GM12872 (cell line): ENCODE measurements at regions not wholly inside any gene's neighbourhood (a gene's known extent, or its start where the extent isn't known, plus 50 kb on each side); places are given as distances from the start of the nearest gene placed in this dataset.

Experiments
- TF ChIP-seq, protein P1 (sequence below): IDR thresholded peaks from 3 replicates; pipeline ENCODE4 v1.5.1; 2011; ENCODE audit warnings: low read depth, mild to moderate bottlenecking, low read length, moderate library complexity; ENCODE audit not compliant: insufficient read depth

DNA sequence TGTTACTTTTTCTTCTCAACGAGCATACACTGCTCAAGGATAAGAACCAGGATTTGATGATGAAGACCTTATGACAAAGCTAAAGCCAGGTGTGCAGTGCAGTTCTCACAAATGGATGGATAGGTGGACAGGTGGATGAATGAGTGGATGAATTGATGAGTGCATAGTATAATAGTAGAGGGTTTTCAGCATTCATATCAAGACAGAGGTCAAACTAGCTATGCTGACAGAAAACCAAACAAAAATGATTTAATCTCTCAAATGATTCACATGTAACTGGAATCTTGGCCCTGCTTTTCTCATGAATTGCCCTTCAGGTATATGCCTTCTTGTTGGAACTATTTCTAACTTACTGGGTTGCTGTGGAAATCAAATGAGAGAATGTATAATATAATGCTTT lies 240.9 kb downstream of the BCAT1 start:
- TF ChIP-seq, protein P1, sequence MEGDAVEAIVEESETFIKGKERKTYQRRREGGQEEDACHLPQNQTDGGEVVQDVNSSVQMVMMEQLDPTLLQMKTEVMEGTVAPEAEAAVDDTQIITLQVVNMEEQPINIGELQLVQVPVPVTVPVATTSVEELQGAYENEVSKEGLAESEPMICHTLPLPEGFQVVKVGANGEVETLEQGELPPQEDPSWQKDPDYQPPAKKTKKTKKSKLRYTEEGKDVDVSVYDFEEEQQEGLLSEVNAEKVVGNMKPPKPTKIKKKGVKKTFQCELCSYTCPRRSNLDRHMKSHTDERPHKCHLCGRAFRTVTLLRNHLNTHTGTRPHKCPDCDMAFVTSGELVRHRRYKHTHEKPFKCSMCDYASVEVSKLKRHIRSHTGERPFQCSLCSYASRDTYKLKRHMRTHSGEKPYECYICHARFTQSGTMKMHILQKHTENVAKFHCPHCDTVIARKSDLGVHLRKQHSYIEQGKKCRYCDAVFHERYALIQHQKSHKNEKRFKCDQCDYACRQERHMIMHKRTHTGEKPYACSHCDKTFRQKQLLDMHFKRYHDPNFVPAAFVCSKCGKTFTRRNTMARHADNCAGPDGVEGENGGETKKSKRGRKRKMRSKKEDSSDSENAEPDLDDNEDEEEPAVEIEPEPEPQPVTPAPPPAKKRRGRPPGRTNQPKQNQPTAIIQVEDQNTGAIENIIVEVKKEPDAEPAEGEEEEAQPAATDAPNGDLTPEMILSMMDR = no peak

DNA sequence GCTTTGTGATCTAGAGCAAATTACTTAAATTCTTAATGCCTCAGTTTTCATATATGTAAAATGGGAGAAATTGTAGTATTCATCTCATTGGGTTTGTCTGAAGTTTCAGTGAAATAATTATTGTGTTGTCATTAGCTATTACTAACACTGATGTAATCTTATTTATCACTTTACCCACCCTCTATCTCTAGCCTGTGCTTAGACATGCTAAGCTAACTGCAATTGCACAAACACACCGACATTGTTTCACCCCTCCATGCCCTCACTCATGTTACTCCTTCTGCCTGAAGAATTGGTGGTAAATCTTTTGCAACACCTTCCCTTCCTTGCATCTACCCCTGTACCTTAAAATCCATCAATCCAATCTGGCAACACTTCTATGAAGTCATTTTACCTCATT lies 241.6 kb downstream of the BCAT1 start:
- TF ChIP-seq, protein P1 = no peak

DNA sequence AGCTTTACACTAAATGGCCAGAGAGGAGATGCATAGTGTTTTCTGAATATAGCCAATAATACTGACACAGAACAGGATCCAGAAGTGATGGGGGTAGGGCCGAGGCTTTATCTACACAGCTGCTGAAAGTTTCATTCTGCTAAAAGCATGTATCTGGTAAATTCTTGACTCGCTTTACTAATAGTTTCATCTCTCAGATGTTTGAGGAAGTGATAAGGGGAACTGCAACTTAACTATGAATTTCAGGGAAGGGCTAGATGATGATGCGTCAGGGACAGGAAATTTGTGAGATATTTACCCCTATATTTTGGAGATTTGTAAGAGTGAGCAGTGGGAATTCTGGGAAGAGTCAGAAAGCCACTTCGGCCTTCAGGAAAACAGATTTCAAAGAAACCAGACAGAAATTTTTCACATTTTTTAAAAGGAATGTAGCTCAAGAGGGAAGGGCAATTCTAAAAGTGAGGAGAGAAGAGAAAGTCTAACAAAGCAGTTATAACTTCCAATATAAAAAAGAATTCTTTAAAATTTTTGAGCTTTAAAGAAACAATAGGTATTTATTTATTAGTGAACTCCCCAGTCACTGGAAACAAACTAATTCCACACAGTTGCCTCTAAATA lies 243.1 kb downstream of the BCAT1 start:
- TF ChIP-seq, protein P1 = no peak

DNA sequence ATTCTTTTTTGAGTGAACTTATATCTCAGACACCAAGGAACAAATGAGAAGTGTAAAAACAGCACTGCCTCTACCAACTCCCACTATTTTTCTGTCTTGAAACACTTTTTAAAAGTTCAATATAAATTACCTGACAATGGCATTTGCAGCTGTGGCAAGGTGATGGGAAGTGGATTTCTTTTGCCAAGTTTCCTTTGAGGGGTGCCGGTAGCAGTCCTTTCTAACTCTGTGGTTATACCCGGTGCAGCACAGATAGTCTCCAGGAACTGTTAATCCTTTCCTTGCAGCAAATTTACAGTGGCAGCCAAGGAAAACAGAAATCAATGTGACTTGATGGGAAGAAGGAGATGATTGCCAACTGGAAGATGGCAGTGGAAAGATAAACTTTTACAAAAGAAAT lies 243.7 kb downstream of the BCAT1 start:
- TF ChIP-seq, protein P1 = no peak

DNA sequence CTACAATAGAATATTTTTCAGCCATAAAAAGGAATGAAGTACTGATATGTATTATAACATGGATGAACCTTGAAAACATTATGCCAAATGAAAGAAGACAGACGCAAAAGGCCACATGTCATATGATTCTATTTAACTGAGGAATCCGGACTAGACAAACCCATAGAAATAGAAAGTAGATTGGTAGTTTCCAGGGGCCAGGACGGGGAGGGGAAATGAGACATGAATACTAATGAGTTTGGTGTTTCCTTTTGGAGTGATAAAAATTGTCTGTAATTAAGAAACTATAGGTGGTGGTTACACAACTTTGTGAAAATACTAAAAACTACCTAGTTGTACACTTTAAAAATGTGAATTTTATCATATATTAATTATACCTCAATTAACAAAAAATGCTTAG lies 247.6 kb downstream of the BCAT1 start:
- TF ChIP-seq, protein P1 = no peak

DNA sequence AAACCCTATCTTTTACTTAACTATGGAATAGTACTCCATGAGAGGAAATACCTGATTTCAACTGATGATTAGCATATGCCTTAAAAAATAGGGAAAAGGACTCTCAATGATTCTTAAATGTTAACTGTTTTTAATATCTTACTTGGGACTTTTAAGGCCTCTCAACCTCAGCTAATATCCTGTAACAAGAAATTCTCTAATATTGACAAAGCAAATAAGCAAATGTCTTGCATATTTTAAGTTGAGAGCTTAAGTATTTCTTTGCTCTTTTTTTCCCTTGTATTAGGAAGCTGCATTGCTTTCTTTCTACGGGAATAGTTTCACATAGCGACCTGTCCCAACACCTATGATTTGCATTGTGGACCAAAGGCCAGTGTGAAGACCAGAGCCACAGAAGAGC lies 249.9 kb downstream of the BCAT1 start:
- TF ChIP-seq, protein P1 = no peak

DNA sequence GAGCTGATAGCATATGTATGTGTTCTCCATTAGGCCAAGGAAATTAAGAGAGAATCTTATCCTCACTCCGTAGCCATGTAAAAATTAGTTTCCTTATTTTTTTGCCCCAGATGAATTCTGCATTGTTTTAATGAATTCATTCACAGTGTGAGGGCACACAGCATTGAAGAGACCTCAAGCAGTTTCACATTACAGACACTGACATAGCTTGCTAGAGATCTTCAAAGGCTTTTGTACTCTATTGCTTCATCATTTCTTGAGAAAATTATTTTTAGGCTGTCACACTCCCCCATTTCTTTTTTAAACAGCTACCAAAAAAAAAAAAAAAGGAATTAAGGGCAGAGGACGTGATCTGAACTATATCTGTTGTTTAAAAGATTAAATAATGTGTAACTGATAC lies 251.1 kb downstream of the BCAT1 start:
- TF ChIP-seq, protein P1 = no peak
